Esophagus muscularis mucosa (tissue), 4 donors: ENCODE measurements at regions not wholly inside any gene's neighbourhood (a gene's known extent, or its start where the extent isn't known, plus 50 kb on each side); places are given as distances from the start of the nearest gene placed in this dataset.
"Not testable (repeated sequence)": the region's sequence is repeated elsewhere in the genome, so short reads cannot be mapped to it uniquely, and the experiment has no call there.

Experiments used
- DNase-seq: peaks from one replicate; pipeline ENCODE4 v3.0.0-alpha.2; 2017; ENCODE audit errors: extremely low spot score
- H3K27ac ChIP-seq, 4 donors: fragments of 200-600 bp; sonication (generic); replicated peaks in 1 of 4; 1 replicate in 3 of 4; 2 replicates in 1 of 4; pipeline ENCODE4 v1.5.1; 2016 to 2019; ENCODE audit warnings: mild to moderate bottlenecking in 1 of 4
- H3K27me3 ChIP-seq, 4 donors: fragments of 200-600 bp; sonication (generic); one replicate each; pipeline versions ENCODE4 v1.5.1 to v1.6.0; 2016 to 2019
- H3K36me3 ChIP-seq, 4 donors: fragments of 200-600 bp; sonication (generic); one replicate each; pipeline ENCODE4 v1.5.1; 2016 to 2019
- H3K4me1 ChIP-seq, 4 donors: fragments of 200-600 bp; sonication (generic); one replicate each; pipeline ENCODE4 v1.5.1; 2016 to 2019
- H3K4me3 ChIP-seq, 4 donors: fragments of 200-600 bp; sonication (generic); 1 replicate in 2 of 4; 2 replicates in 2 of 4; pipeline ENCODE4 v1.5.1; 2016 to 2019; ENCODE audit warnings: mild to moderate bottlenecking in 4 of 4, moderate library complexity in 1 of 4
- H3K9me3 ChIP-seq, 4 donors: fragments of 200-600 bp; sonication (generic); 1 replicate in 3 of 4; 2 replicates in 1 of 4; pipeline ENCODE4 v1.5.1; 2016 to 2019
- CTCF ChIP-seq, 3 experiments: fragments of 200-600 bp in 2 of 3; fragments of 450-650 bp in 1 of 3; sonication (generic) in 2 of 3; IDR thresholded peaks; one replicate each; pipeline ENCODE4 v1.5.1; 2017 to 2019; ENCODE audit warnings: antibody characterized with exemption in 3 of 3, mild to moderate bottlenecking in 2 of 3, moderate library complexity in 1 of 3
- EP300 ChIP-seq: sonication (generic); formaldehyde crosslinking; IDR thresholded peaks from one replicate; pipeline ENCODE4 v1.6.1; 2017; ENCODE audit warnings: antibody characterized with exemption
- POLR2A ChIP-seq: fragments of 450-650 bp; IDR thresholded peaks from one replicate; pipeline ENCODE4 v1.6.1; 2017; ENCODE audit warnings: antibody characterized with exemption, moderate library complexity, mild to moderate bottlenecking, low read depth
- POLR2AphosphoS5 ChIP-seq, 2 donors: sonication (generic); formaldehyde crosslinking; IDR thresholded peaks; one replicate each; pipeline ENCODE4 v1.6.1; 2017; ENCODE audit warnings: antibody characterized with exemption in 2 of 2
- WGBS: methylation state at CpG from one replicate; pipeline ENCODE4 v1.1.5; 2018; 5-methylcytosine and 5-hydroxymethylcytosine counted together
- intact Hi-C: fragments of 100-400 bp; cut with DNase I; formaldehyde crosslinking; loops from one replicate; pipeline ENCODE4 v1.15.1; 2023

GRCh38 chr2:89756616-89757015 lies 1065.1 kb downstream of the RPIA start:
- H3K4me3 ChIP-seq, H3K27ac ChIP-seq, DNase-seq, H3K36me3 ChIP-seq, H3K4me1 ChIP-seq, intact Hi-C loops, H3K9me3 ChIP-seq: not testable (repeated sequence)
- WGBS = 77% methylated on average over 2 of the region's 2 CpGs
- H3K27me3 ChIP-seq = peaks cover 0 to 25% (median 0%) of the 10 kb centered on the region in 4 donors

GRCh38 chr2:89758332-89759026 lies 1067.0 kb downstream of the RPIA start:
- H3K27ac ChIP-seq, H3K4me3 ChIP-seq, intact Hi-C loops, DNase-seq, H3K36me3 ChIP-seq, H3K4me1 ChIP-seq: not testable (repeated sequence)
- H3K9me3 ChIP-seq = peaks cover 0 to 17% (median 5%) of the 10 kb centered on the region in 4 donors
- WGBS = 68% methylated on average over 14 of the region's 14 CpGs
- H3K27me3 ChIP-seq = peaks cover 0 to 39% (median 0%) of the 10 kb centered on the region in 4 donors

GRCh38 chr2:89760762-89761161 lies 1069.3 kb downstream of the RPIA start:
- intact Hi-C loops, H3K27ac ChIP-seq, DNase-seq, H3K36me3 ChIP-seq, H3K4me3 ChIP-seq, H3K4me1 ChIP-seq: not testable (repeated sequence)
- 78% methylated on average over 6 of the region's 6 CpGs for WGBS
- Histone ChIP-seq H3K27me3 (peaks cover 0 to 59% (median 7%) of the 10 kb centered on the region in 4 donors), H3K9me3 (peaks cover 0 to 26% (median 5%) of the 10 kb centered on the region in 4 donors)

- H3K36me3 ChIP-seq, H3K27ac ChIP-seq, H3K4me1 ChIP-seq, DNase-seq, intact Hi-C loops, H3K4me3 ChIP-seq: not testable (repeated sequence)
- Histone ChIP-seq H3K9me3 (peaks cover 0 to 26% (median 5%) of the 10 kb centered on the region in 4 donors), H3K27me3 (peaks cover 0 to 62% (median 7%) of the 10 kb centered on the region in 4 donors)
- WGBS = 61% methylated on average over 2 of the region's 2 CpGs
Observed at GRCh38 chr2:89761171-89761570, 1069.7 kb downstream of the RPIA start.

- DNase-seq, H3K27ac ChIP-seq, H3K4me3 ChIP-seq, H3K36me3 ChIP-seq, H3K4me1 ChIP-seq, intact Hi-C loops: not testable (repeated sequence)
- WGBS = 87% methylated on average over 4 of the region's 4 CpGs
- H3K27me3 ChIP-seq = peaks cover 0 to 63% (median 14%) of the 10 kb centered on the region in 4 donors
- H3K9me3 ChIP-seq = peaks cover 0 to 26% (median 5%) of the 10 kb centered on the region in 4 donors
Observed at GRCh38 chr2:89761863-89762262, 1070.4 kb downstream of the RPIA start.

GRCh38 chr2:89762461-89763253 lies 1071.2 kb downstream of the RPIA start:
- peaks cover 0 to 26% (median 5%) of the 10 kb centered on the region in 4 donors for H3K9me3 ChIP-seq

GRCh38 chr2:89763254-89763580 lies 1071.7 kb downstream of the RPIA start:
- no peak for DNase-seq
- Histone ChIP-seq H3K27me3 (peaks cover 0 to 71% (median 26%) of the 10 kb centered on the region in 4 donors), H3K36me3 (no peaks in the 10 kb centered on the region), H3K9me3 (peaks cover 0 to 23% (median 5%) of the 10 kb centered on the region in 4 donors), H3K4me3 (no peak overlapping the region), H3K4me1 (peaks cover 0 to 11% (median 4%) of the 10 kb centered on the region in 4 donors), H3K27ac (no peak overlapping the region)
- 82% methylated on average over 17 of the region's 17 CpGs for WGBS
- intact Hi-C loops = no loop called here
- TF ChIP-seq EP300 (no peak), POLR2AphosphoS5 (IDR thresholded peaks at IDR 0.05) (no peak), POLR2A (no peak), CTCF (IDR thresholded peaks at IDR 0.05) (no peak)

More at GRCh38 chr2:89762461-89763253, 1071.2 kb downstream of the RPIA start:
- DNase-seq, H3K27ac ChIP-seq, H3K4me3 ChIP-seq, H3K36me3 ChIP-seq, intact Hi-C loops, H3K4me1 ChIP-seq: not testable (repeated sequence)
- H3K27me3 ChIP-seq = peaks cover 0 to 70% (median 21%) of the 10 kb centered on the region in 4 donors
- WGBS = 89% methylated on average over 13 of the region's 13 CpGs
